Iris pigment epithelial cell (primary cell): ENCODE measurements at regions not wholly inside any gene's neighbourhood (a gene's known extent, or its start where the extent isn't known, plus 50 kb on each side); places are given as distances from the start of the nearest gene placed in this dataset.
"Not testable (repeated sequence)": the region's sequence is repeated elsewhere in the genome, so short reads cannot be mapped to it uniquely, and the experiment has no call there.

ENCODE experiments used
- DNase-seq: peaks from one replicate; pipeline ENCODE4 v3.0.0-alpha.2; 2011; ENCODE audit warnings: low read depth

GRCh38 chr10:30170814-30171213, 111.4 kb upstream of the JCAD start:
- DNase-seq, result peak; percentile 77

- no peak for DNase-seq
These were observed 110.8 kb upstream of the JCAD start for GRCh38 chr10:30170146-30170545.

- DNase-seq, result no peak
These were observed 110.0 kb upstream of the JCAD start for GRCh38 chr10:30169342-30169741.

GRCh38 chr10:30166929-30167328, 107.5 kb upstream of the JCAD start:
- DNase-seq, result no peak

GRCh38 chr10:30163410-30163809, 104.0 kb upstream of the JCAD start:
- DNase-seq, result not testable (repeated sequence)

DNA sequence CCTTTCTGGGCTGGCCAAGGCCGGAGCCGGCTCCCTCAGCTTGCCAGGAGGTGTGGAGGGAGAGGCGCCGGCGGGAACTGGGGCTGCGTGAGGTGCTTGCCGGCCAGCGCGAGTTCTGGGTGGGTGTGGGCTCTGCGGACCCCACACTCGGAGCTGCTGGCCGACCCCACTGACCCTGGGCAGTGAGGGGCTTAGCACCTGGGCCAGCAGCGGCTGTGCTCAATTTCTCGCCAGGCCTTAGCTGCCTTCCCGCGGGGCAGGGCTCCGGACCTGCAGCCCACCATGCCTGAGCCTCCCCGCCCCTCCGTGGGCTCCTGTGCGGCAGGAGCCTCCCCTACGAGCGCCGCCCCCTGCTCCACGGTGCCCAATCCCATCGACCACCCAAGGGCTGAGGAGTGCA, 103.4 kb upstream of the JCAD start:
- DNase-seq, result not testable (repeated sequence)

DNA sequence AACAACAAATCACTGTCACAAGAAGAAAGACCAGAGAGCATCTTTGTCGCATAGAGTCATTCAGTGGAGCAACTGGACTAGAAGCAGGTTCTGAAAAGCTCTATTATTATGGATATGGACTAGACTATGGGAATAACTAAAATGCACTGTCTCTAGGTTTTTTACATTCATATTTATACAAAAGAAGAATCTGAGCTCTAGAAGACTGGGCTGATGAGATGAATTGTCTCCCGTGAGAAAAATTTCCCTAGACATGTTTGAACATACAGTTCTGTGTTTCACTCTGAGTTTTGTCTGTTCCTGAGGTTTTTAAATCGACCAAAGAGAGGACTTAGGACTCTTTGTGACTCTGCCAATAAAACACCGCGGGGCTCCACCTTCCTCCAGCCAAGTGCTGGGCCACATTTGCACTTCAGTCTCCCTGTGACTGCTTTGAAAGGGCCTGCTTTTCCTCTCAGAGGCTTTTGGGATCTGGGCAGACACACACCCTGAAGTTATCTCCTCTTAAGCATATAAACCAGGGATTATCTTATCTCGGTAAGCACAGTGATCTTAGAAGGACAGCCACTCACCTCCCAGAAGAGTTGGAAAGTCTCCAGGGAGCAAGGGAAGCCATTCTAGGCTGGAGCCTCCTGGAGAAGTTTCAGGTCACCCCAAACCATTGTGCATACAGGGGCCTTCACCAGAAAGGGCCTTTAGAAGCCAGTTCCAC, 101.0 kb upstream of the JCAD start:
- no peak for DNase-seq

GRCh38 chr10:30159614-30160013, 100.2 kb upstream of the JCAD start:
- DNase-seq, result not testable (repeated sequence)

DNA sequence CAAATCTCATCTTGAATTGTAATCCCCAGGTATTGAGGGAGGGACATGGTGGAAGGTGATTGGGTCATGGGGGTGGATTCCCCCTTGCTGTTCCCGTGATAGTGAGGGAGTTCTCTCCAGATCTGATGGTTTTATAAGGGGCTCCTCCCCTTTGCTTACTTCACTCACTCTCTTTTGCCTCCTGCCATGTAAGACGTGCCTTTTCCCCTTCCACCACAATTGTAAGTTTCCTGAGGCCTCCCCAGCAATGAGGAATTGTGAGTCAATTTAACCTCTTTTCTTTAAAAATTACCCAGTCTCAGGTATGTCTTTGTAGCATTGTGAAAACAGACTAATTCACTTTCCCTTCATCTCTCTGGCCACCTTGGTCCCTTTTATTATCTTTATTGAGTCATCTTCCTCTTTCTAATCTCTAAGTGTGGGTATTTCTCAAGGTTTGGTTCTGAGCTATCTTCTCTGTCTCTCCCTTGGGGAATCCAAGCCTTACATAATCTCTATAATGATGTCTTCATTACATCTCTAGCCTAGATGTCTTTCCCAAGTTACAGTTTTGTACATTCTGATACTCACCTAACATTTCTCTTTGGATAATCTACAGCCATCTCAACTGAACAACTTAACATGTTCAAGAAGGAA, 99.1 kb upstream of the JCAD start:
- DNase-seq, result peak; percentile 52

DNA sequence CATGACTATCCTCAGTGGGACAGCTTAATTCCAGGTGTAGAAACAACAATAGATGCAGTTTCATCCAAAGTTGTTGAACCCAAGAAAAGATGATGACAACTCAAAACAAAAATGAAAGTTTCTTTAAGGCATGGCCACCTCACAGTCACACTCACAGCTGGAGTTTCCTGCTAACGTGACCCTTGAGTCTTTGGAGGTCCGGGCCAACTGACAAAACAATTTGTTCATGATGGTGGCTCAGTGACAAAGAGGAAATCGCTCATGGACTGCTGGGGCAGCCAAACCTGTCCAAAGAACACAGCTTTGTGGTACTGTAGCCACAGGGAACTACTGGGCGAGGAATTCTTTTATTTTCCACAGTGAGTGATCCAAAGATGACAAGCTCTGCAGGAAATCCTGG, 96.0 kb upstream of the JCAD start:
- DNase-seq, result no peak

DNA sequence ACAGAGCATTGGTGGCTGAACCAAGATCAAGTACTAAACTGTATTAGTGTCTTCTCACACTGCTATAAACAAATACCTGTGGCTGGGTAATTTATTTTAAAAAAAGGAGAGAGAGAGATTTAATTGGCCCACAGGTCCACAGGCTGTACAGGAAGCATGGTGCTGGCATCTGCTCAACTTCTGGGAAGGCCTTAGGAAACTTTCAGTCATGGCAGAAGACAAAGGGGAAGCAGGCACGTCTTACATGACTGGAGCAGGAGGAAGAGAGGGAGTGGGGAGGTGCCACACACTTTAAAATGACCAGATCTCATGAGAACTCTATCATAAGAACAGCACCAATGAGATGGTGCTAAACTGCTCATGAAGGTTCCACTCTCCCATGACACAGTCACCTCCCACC, 95.2 kb upstream of the JCAD start:
- no peak for DNase-seq

DNA sequence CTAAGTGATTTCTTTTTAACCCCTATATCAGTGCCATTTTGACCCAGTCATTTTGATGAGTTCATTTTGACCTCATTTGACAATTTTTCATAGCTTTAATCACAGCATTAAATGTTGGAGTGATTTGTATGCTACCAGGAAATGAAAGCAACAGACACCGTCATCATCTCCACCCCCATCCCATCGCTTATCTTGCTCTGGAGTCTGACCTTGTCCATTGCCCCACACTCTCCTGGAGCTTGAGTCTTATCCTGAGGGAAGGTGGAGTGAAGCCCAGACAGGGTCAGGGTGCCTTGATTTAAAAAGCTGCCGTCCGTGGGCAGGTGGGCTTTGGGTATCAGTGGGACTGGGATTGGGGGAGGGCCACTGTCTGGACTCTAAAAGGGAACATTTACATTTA, 94.7 kb upstream of the JCAD start:
- DNase-seq, result no peak

DNA sequence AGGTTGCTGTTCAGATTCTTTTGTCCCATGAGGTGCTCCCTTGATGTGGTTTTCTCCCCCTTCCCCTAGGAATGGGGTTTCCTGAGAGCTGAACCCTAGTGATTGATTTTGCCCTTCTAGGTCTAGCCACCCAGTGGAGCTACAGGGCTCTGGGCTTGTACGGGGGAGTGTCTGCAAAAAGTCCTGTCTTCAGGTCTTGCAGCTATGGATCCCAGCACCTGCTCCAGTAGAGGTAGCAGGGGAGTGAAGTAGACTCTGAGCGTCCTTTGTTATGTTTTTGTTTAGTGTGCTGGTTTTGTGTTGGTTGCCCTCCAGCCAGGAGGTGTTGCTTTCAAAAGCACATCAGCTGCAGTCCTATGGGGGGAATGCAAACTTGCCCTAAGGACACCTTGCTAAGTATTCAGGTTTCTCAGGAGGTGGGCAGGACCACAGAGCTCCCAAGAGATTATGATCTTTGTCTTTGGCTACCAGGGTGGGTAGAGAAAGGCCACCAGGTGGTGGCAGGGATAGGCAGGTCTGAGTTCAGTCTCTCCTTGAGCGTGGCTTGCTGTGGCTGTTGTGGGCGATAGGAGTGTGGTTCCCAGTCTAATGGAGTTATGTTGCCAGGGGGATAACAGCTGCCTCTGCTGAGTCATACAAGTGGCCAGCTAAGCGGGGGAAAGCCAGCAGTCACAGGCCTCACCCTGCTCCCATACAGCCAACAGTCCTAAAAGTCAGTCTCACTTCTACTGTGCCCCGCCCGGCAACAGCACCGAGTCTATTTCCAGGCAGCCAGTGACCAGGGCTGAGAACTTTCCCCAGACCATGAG, 92.4 kb upstream of the JCAD start:
- peak; percentile 88 for DNase-seq

DNA sequence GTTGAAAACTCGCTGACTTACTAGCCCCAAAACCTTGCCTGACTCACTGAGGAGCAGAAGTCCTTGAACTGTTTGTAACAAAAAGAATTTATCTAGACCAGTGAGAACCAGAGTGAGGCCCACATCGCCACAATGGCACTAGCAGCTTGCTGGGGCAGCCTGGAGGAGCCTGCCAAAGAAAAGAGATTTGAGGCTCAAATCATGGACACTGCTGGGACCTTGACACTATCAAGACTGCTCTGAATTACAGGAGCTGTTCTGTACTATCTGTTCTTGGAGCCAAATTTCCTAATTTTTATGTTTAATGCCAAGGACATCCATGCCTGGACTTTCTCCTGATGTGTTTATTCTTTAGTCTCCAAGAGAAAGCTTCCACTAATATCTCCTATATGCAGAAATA, 82.0 kb upstream of the JCAD start:
- DNase-seq, result no peak

DNA sequence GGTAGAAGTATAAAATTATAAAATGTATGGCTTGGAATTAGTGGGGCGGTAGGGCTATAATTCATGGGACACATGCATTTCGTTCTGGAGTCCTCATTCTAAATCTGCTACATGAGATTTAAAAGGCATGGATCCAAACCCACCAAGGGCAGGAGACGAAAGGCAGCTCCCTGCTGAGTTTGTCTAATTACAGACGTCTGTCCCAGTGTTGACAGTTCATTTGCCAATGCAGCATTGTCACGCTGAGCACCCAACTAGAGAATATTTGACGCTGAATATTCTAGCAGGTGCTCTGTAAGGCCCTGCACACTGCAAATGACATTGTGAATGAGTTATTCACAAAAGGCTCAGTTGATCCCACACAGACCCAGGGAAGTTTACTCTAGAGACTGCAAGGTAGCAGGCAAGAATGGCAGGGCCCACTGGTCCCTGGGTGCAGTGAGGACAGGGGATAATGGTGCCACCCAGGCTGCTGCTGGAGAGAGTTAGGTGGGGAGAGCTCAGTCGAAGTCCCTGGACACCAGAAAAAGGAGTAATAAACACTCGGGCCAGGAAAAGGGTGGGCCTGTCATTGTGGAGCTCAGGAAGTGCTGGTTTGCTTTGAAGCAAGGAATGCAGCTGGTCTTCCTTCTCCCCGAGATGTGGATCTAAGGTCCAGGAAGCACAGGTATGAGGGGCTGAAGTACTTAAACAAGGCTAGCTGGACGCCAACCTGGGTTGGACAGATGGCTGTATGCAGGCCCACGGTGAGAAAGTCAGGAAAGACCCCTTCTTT, 75.0 kb upstream of the JCAD start:
- no peak for DNase-seq

- no peak for DNase-seq
These were observed 73.8 kb upstream of the JCAD start for GRCh38 chr10:30133198-30133597.

DNA sequence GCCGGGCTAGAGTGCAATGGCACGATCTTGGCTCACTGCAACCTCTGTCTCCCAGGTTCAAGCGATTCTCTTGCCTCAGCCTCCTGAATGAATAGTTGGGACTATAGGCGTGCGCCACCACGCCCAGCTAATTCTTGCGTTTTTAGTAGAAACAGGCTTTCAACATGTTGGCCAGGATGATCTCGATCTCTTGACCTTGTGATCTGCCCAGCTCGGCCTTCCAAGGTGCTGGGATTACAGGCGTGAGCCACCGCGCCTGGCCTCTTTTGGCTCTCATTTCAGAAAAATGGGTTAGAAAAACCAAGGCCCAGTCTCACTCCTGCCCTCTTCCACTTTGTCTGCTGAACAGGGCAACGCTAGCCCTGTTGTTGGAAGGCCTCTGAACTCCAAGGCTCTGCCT, 72.0 kb upstream of the JCAD start:
- DNase-seq, result not testable (repeated sequence)

DNA sequence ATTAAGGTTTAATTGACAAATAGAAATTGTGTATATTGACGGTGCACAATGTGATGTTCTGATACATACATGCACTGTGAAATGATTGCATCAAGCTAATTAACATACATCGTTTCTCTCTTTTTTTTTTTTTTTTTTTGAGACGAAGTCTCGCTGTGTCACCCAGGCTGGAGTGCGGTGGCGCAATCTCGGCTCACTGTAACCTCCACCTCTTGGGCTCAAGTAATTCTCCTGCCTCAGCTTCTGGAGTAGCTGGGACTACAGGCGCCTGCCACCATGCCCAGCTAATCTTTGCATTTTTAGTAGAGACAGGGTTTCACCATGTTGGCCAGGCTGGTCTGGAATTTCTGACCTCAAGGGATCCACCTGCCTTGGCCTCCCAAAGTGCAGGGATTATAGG, 69.9 kb upstream of the JCAD start:
- not testable (repeated sequence) for DNase-seq

- peak; percentile 34 for DNase-seq
These were observed 67.7 kb upstream of the JCAD start for GRCh38 chr10:30127120-30127541.

DNA sequence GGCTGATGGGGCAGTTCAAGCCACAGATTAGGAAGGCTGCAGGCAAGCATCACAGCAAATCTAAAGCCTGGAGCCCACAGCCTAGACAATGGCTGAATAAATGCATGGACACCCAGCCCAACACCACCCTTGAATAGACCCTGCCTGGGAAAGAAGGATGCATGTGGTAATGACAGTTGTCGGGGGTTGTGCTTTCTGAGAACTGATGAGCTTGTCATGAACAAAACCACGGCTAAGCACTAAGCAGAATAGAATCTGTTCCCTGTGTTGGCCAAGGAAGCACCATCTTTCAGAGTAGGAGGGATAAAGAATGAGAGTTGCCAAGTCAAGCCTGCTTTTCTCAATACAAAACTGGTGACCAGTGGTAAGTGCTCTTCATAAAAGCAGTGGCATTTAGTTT, 66.1 kb upstream of the JCAD start:
- no peak for DNase-seq

GRCh38 chr10:30124704-30125103, 65.3 kb upstream of the JCAD start:
- no peak for DNase-seq

GRCh38 chr10:30121401-30121800, 62.0 kb upstream of the JCAD start:
- DNase-seq, result no peak
